ENCODE measurements at regions not wholly inside any gene's neighbourhood (a gene's known extent, or its start where the extent isn't known, plus 50 kb on each side); places are given as distances from the start of the nearest gene placed in this dataset.

DNA sequence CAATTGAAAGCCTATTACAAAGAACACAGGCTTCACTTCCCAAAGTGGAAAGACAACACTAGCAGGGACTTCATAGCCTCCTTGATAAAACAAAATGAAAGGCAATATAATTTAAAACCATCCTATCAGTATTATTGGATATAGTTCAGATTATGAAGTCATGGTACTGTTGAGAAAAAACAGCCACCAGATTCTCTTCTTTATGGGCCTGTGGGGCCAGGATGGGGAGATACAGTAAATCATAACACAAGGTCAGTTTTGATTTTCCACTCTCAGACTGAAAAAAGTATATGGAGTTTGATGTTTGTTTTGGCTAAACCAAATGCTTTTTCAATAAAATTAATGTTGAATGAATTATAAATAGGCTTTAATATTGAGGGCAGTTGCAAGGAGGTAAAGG is 129.1 kb downstream of the BCL2L11 start:
- TF ChIP-seq EZH2phosphoT487 (IDR thresholded peaks at IDR 0.05; ENCODE audit: insufficient read depth, low read depth), result no peak
- TF ChIP-seq EZH2 (IDR thresholded peaks at IDR 0.05; ENCODE audit: insufficient read depth, poor library complexity, severe bottlenecking), result no peak

All from GM23248 (cell line).